ENCODE measurements at regions not wholly inside any gene's neighbourhood (a gene's known extent, or its start where the extent isn't known, plus 50 kb on each side); places are given as distances from the start of the nearest gene placed in this dataset.
A peak's percentile ranks its signal among the peaks of the same experiment; 100 is the strongest.

DNA sequence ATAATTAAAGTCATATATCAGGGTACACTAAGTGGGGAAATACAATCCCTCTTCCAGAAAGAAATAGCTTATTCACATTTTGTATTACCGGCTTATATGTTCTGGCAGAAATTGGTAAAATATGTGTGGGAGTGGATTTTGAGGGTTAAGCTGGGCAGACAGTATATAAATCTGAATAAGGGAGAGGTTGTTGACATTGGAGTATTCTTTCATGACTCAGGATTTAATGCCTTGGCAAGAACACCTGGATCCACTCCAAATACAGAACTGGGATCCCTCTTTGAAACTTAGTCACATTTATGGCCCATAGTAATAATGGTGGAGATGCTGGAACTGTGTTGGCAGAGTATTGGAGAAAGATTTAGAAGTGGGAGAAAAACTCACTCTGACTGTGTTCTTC, 54.3 kb upstream of the TET2 start:
- peak in 1 of 4 donors; percentile 9 for DNase-seq (ENCODE audit: low read depth in 4 of 4, low spot score in 3 of 4)

DNA sequence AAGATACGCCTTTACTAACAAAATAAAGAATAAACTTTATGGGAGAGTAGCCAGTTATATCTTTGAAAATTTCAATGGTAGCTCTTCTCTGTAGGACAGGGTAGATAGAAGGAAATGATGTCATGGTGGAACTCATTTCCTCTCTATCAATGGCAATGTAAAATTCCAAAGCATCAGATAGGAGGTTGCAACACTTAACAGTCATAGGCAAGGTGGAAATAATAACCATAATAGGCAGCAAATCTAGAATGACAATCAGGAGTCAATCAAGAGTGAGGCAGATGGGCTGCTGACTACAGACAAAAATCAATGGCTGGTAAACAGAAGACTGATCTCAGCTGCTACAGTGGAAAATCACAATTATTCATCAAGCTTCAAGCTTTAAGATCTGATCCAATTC, 53.9 kb upstream of the TET2 start:
- no peak for DNase-seq (ENCODE audit: low read depth in 4 of 4, low spot score in 3 of 4)

DNA sequence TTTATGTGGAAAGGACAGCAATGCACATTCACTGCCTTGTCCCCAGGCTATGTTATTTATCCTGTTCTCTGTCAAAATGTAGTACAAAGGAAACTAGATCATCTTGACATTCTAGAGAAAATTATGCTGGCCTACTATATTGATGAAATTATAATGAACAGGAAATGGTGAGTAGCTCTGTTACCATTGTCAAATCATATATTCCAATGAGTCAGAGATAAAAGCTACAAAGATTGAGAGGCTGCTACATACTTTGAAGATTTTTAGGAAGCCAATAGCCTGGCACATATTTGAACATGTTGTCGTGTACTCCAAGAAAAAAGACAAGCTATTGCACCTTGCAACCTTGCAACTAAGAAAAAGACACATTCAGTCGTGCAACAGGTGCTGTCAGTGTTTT, 52.7 kb upstream of the TET2 start:
- no peak for DNase-seq (ENCODE audit: low read depth in 4 of 4, low spot score in 3 of 4)
